ENCODE measurements at regions not wholly inside any gene's neighbourhood (a gene's known extent, or its start where the extent isn't known, plus 50 kb on each side); places are given as distances from the start of the nearest gene placed in this dataset.

DNA sequence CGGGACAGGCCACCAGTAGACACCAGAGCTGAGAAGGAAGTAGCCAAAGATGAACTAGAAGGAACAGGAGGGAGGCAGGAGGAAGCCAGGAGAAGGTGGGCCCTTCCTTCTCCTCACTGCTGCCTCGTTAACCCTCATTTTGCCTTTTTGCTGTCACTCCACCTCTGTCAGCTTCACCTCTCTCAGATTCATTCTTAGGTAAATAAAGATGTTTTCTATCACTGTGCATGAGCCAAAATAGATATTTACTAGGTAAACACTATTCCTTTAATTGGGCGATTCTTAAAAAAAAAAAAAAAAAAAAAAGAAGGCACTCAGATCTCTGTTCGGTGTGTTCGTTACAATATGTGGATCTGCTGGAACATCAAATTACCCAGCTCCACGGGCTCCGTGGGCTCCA is 112.3 kb downstream of the GLUL start:
- POLR2A ChIA-PET = interaction anchor here (1.2 to 3.2 kb wide), 8 partner anchors 10 to 113 kb away, joined by 3 to 50 read pairs (median 8); partner anchors contain the start of gene GLUL
- BruUV-seq (replicated peaks) = no TSS peak

DNA sequence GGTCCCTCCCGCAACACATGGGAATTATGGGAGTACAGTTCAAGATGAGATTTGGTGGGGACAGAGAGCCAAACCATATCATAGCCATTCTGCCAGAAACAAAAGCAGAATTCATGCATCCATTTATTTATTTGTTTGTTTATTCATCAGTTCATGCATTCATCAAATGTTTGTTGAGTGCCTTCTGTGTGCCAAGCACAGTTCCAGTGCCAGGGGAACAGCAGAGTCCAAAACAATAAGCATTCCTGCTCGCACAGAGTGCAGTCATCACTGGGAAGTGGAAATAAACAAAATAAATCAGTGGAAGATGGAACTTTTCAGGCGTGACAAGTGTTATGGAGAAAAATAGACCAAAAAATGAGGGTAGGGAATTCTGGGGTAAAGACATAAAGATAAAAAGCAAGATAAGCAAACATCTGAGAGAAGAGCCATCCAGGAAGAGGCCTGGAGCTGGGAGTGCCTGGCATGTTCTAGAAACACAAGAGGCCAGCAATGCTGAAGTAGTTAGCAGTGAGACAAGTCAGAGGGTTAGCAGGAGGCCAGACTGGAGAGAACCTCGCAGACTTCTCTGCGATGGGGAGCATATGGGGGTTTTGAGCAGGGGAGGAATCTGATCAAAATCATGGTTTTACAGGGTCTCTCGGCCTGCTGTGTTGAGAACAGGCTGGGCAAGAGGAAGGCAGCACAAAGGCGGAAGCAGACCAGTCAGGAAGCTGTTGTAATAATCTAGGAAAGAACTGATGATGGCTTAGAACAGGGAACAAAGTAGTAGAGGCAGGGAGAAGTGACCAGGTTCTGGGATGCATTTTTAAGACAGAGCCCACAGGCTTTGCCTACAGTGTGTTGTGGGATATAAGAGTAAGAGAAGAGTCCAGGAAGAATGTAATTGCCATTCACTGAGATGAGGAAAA is 113.2 kb downstream of the GLUL start:
- no TSS peak for BruUV-seq (replicated peaks)
- ATAC-seq = no peak
- H3K4me2 ChIP-seq (ENCODE audit: low read depth, low read length) = no peak overlapping the region
- H3K9me3 ChIP-seq (ENCODE audit: low read length) = no peaks in the 10 kb centered on the region
- H2AFZ ChIP-seq (ENCODE audit: low read length) = no peak overlapping the region
- no peaks in the 10 kb centered on the region for H3K27me3 ChIP-seq (ENCODE audit: control insufficient read depth in 1 of 2, insufficient read depth in 2 of 2, low read length in 2 of 2)
- H3K4me3 ChIP-seq (replicated peaks in 1 of 3; ENCODE audit: insufficient read depth in 1 of 3, low read depth in 2 of 3, low read length in 3 of 3) = no peak overlapping the region
- ChIA-PET CTCF (ENCODE audit: low intra/inter-chr PET ratio, low total read pairs) (no interaction called here), POLR2A (interaction anchor here (2.9 to 3.2 kb wide), 2 partner anchors 11 to 14 kb away, joined by 42 to 50 read pairs; no protein-coding TSS in a partner anchor)
- in situ Hi-C loops (cut with HindIII; ENCODE audit: extremely low pct_ligation_motif_present, low pct_unique_long_range_greater_than_20kb) = no loop called here
- H3K79me2 ChIP-seq (ENCODE audit: insufficient read depth, low read length) = no peaks in the 10 kb centered on the region
- no peaks in the 10 kb centered on the region for H4K20me1 ChIP-seq (ENCODE audit: insufficient read depth, low read length)
- no peak for FAIRE-seq
- WGBS (ENCODE audit: low lambda C conversion rate) = over 99% methylated on average over 7 of the region's 7 CpGs
- DNase-seq (ENCODE audit: low spot score) = no peak
- H3K9ac ChIP-seq (ENCODE audit: insufficient read depth, low read depth, low read length) = no peak overlapping the region
- H3K4me1 ChIP-seq (ENCODE audit: insufficient read depth, low read length) = peaks cover 60% of the 10 kb centered on the region
- TF ChIP-seq PRPF4 (IDR thresholded peaks at IDR 0.05; ENCODE audit: low read depth, low read length, poor library complexity, severe bottlenecking) (no peak), ZNF3 (CRISPR knock-in tag; IDR thresholded peaks at IDR 0.05) (peak; percentile 80; the same call in 1 of the 2 replicates), MBNL3 (CRISPR knock-in tag; conservative IDR thresholded peaks at IDR 0.05) (no peak)
- no peak overlapping the region for H3K27ac ChIP-seq (ENCODE audit: extremely low read length, insufficient read depth, low read length)
- intact Hi-C loops (cut with micrococcal nuclease; ENCODE audit: unreplicated experiment) = no loop called here
- no peaks in the 10 kb centered on the region for H3K36me3 ChIP-seq (replicated peaks in 1 of 2; ENCODE audit: control insufficient read depth in 1 of 2, insufficient read depth in 2 of 2, low read length in 2 of 2)

More for the DNA sequence above, 112.3 kb downstream of the GLUL start:
- TF ChIP-seq MATR3 (CRISPR knock-in tag; IDR thresholded peaks at IDR 0.05) (no peak), ZEB1 (IDR thresholded peaks at IDR 0.05; ENCODE audit: insufficient replicate concordance, low read depth) (peak; percentile 14)
- no peak overlapping the region for H2AFZ ChIP-seq (ENCODE audit: low read length)
- no peak overlapping the region for H3K4me3 ChIP-seq (replicated peaks in 1 of 3; ENCODE audit: insufficient read depth in 1 of 3, low read depth in 2 of 3, low read length in 3 of 3)
- ATAC-seq (no peak), DNase-seq (ENCODE audit: low spot score) (no peak), FAIRE-seq (no peak)
- H3K27ac ChIP-seq (ENCODE audit: extremely low read length, insufficient read depth, low read length) = peak overlapping the region; percentile 75
- no peaks in the 10 kb centered on the region for H3K27me3 ChIP-seq (ENCODE audit: control insufficient read depth in 1 of 2, insufficient read depth in 2 of 2, low read length in 2 of 2)
- intact Hi-C loops (cut with micrococcal nuclease; ENCODE audit: unreplicated experiment) (no loop called here), in situ Hi-C loops (cut with HindIII; ENCODE audit: extremely low pct_ligation_motif_present, low pct_unique_long_range_greater_than_20kb) (no loop called here)
- H3K9ac ChIP-seq (ENCODE audit: insufficient read depth, low read depth, low read length) = no peak overlapping the region
- no peaks in the 10 kb centered on the region for H3K9me3 ChIP-seq (ENCODE audit: low read length)
- H3K36me3 ChIP-seq (replicated peaks in 1 of 2; ENCODE audit: control insufficient read depth in 1 of 2, insufficient read depth in 2 of 2, low read length in 2 of 2) = no peaks in the 10 kb centered on the region
- no peaks in the 10 kb centered on the region for H4K20me1 ChIP-seq (ENCODE audit: insufficient read depth, low read length)
- no peaks in the 10 kb centered on the region for H3K79me2 ChIP-seq (ENCODE audit: insufficient read depth, low read length)
- WGBS (ENCODE audit: low lambda C conversion rate) = 67% methylated on average over 7 of the region's 7 CpGs
- CTCF ChIA-PET (ENCODE audit: low intra/inter-chr PET ratio, low total read pairs) = no interaction called here
- peaks cover 66% of the 10 kb centered on the region for H3K4me1 ChIP-seq (ENCODE audit: insufficient read depth, low read length)
- 0 out of 2 replicates have a peak overlapping the region, but pooled peaks have one; percentile 16 for H3K4me2 ChIP-seq (ENCODE audit: low read depth, low read length)
